GM23248 (cell line): ENCODE measurements at regions not wholly inside any gene's neighbourhood (a gene's known extent, or its start where the extent isn't known, plus 50 kb on each side); places are given as distances from the start of the nearest gene placed in this dataset.

ENCODE experiments used
- EZH2 ChIP-seq: fragments of 200-600 bp; sonication (generic); IDR thresholded peaks from 2 replicates; pipeline ENCODE4 v1.6.1; 2018; ENCODE audit warnings: antibody characterized with exemption, mild to moderate bottlenecking; ENCODE audit not compliant: insufficient read depth, poor library complexity, severe bottlenecking
- EZH2phosphoT487 ChIP-seq: fragments of 200-600 bp; sonication (generic); IDR thresholded peaks from 2 replicates; pipeline ENCODE4 v1.6.1; 2018; ENCODE audit warnings: antibody characterized with exemption, moderate library complexity, mild to moderate bottlenecking, low read depth; ENCODE audit not compliant: insufficient read depth

DNA sequence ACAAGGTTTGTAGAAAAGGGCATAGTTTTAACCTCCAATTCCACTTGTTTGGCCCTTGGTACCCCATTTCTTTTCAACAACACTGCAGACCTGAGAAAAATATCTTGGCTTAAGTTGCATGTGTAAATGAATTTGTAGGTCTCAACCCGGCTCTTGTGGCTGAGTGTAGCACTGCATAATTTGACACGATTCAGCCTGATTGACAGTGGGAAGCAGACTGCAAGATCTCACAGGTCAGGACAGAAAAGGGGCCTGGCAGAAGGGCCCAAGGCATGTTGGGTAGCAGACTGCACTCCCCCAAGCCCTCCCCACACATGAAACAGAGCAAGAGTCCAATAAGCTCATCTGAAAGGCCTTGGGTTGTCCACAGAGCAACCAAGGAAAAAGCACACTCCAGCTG lies 169.7 kb upstream of the SMARCA2 start:
- TF ChIP-seq EZH2 (no peak), EZH2phosphoT487 (no peak)
